GM23338 (cell line): ENCODE measurements at regions not wholly inside any gene's neighbourhood (a gene's known extent, or its start where the extent isn't known, plus 50 kb on each side); places are given as distances from the start of the nearest gene placed in this dataset.

Experiments used
- ATAC-seq: fragments of 200-7000 bp; cut with Tn5 transposase; 3 replicates; pipeline ENCODE4 v1.9.1; 2020
- DNase-seq: peaks from one replicate; pipeline ENCODE4 v3.0.0-alpha.2; 2015; ENCODE audit warnings: low spot score
- H2AFZ ChIP-seq: fragments of 200-600 bp; sonication (generic); 2 replicates; pipeline ENCODE4 v1.8.0; 2016; ENCODE audit warnings: antibody characterized with exemption, mild to moderate bottlenecking, moderate library complexity
- H3F3A ChIP-seq: fragments of 200-600 bp; sonication (generic); replicated peaks from 2 replicates; pipeline ENCODE4 v1.8.0; 2017; ENCODE audit warnings: antibody characterized with exemption, mixed run types, low read depth
- H3K27ac ChIP-seq: fragments of 200-600 bp; sonication (generic); 2 replicates; pipeline ENCODE4 v1.6.1; 2016; ENCODE audit warnings: low read depth
- H3K27me3 ChIP-seq: fragments of 200-600 bp; sonication (generic); 2 replicates; pipeline ENCODE4 v1.8.0; 2016; ENCODE audit warnings: mild to moderate bottlenecking, mixed run types, moderate library complexity; ENCODE audit not compliant: insufficient read depth
- H3K36me3 ChIP-seq: fragments of 200-600 bp; sonication (generic); 2 replicates; pipeline ENCODE4 v1.8.0; 2016; ENCODE audit warnings: mild to moderate bottlenecking; ENCODE audit not compliant: insufficient read depth
- H3K4me1 ChIP-seq: fragments of 200-600 bp; sonication (generic); 2 replicates; pipeline ENCODE4 v1.8.0; 2016; ENCODE audit warnings: mild to moderate bottlenecking, moderate library complexity; ENCODE audit not compliant: insufficient read depth
- H3K4me2 ChIP-seq: fragments of 200-600 bp; sonication (generic); 2 replicates; pipeline ENCODE4 v1.7.1; 2017; ENCODE audit warnings: mixed run types
- H3K4me3 ChIP-seq: fragments of 200-600 bp; sonication (generic); 2 replicates; pipeline ENCODE4 v1.6.1; 2016; ENCODE audit warnings: mixed run types
- H3K79me2 ChIP-seq: fragments of 200-600 bp; sonication (generic); replicated peaks from 2 replicates; pipeline ENCODE4 v1.8.0; 2017; ENCODE audit warnings: mild to moderate bottlenecking; ENCODE audit not compliant: insufficient read depth
- H3K9me2 ChIP-seq: fragments of 200-600 bp; sonication (generic); 2 replicates; pipeline ENCODE4 v1.8.0; 2017; ENCODE audit not compliant: insufficient read depth
- H4K20me1 ChIP-seq: fragments of 200-600 bp; sonication (generic); replicated peaks from 2 replicates; pipeline ENCODE4 v1.8.0; 2017; ENCODE audit warnings: mild to moderate bottlenecking; ENCODE audit not compliant: insufficient read depth
- H3K27ac Mint-ChIP-seq: 2 replicates; pipeline ENCODE4 v1.8.0; 2020; ENCODE audit warnings: inconsistent platforms, mild to moderate bottlenecking, moderate library complexity, mixed read lengths
- H3K27me3 Mint-ChIP-seq: 3 replicates; pipeline ENCODE4 v1.8.0; 2022; ENCODE audit warnings: low read depth, mild to moderate bottlenecking, moderate library complexity, mixed read lengths, inconsistent platforms; ENCODE audit not compliant: insufficient read depth, poor library complexity
- H3K36me3 Mint-ChIP-seq: 3 replicates; pipeline ENCODE4 v1.8.0; 2021; ENCODE audit warnings: low read depth, mild to moderate bottlenecking, inconsistent platforms, moderate library complexity, mixed read lengths
- H3K4me1 Mint-ChIP-seq: 3 replicates; pipeline ENCODE4 v1.8.0; 2020; ENCODE audit warnings: mild to moderate bottlenecking, inconsistent platforms, mixed read lengths
- H3K4me3 Mint-ChIP-seq: 3 replicates; pipeline ENCODE4 v1.8.0; 2021; ENCODE audit warnings: moderate library complexity, mild to moderate bottlenecking, inconsistent platforms, mixed read lengths
- H3K9me3 Mint-ChIP-seq: 3 replicates; pipeline ENCODE4 v1.8.0; 2020; ENCODE audit warnings: moderate library complexity, mild to moderate bottlenecking, inconsistent platforms, mixed read lengths
- CREB1 ChIP-seq: fragments of 250-450 bp; sonication (Bioruptor Pico); IDR thresholded peaks from 2 replicates; pipeline ENCODE4 v1.5.0; 2020; ENCODE audit warnings: low read depth, mild to moderate bottlenecking, moderate library complexity
- JUNB ChIP-seq: IDR thresholded peaks from one replicate; pipeline ENCODE4 v1.6.1; 2016; ENCODE audit warnings: antibody characterized with exemption; ENCODE audit not compliant: unreplicated experiment
- NANOG ChIP-seq: IDR thresholded peaks from 2 replicates; pipeline ENCODE4 v1.6.1; 2016; ENCODE audit warnings: antibody characterized with exemption, borderline replicate concordance
- POLR2AphosphoS5 ChIP-seq: IDR thresholded peaks from 2 replicates; pipeline ENCODE4 v1.6.1; 2016; ENCODE audit warnings: antibody characterized with exemption, low read depth
- STAT1 ChIP-seq: IDR thresholded peaks from one replicate; pipeline ENCODE4 v1.6.1; 2016; ENCODE audit warnings: antibody characterized with exemption; ENCODE audit not compliant: unreplicated experiment
- ZNF114 ChIP-seq: fragments of 250-450 bp; sonication (Bioruptor Pico); IDR thresholded peaks from 2 replicates; pipeline ENCODE4 v1.5.0; 2020; ENCODE audit warnings: mild to moderate bottlenecking, moderate library complexity
- ZNF331 ChIP-seq: fragments of 250-450 bp; sonication (Bioruptor Pico); IDR thresholded peaks from 2 replicates; pipeline ENCODE4 v1.5.0; 2020; ENCODE audit warnings: low read depth, mild to moderate bottlenecking, moderate library complexity
- TF ChIP-seq, protein P1 (sequence below): IDR thresholded peaks from one replicate; pipeline ENCODE4 v1.6.1; 2018; ENCODE audit warnings: antibody characterized with exemption; ENCODE audit not compliant: unreplicated experiment

- Histone ChIP-seq H3K27ac (no peak overlapping the region), H3K4me3 (no peak overlapping the region), H3K4me2 (no peak overlapping the region), H3K9me2 (peaks cover 11% of the 10 kb centered on the region; the same call in 1 of the 2 replicates), H4K20me1 (no peaks in the 10 kb centered on the region), H3K4me1 (no peaks in the 10 kb centered on the region), H3F3A (no peaks in the 10 kb centered on the region), H2AFZ (no peak overlapping the region), H3K27me3 (no peaks in the 10 kb centered on the region), H3K36me3 (no peaks in the 10 kb centered on the region), H3K79me2 (no peaks in the 10 kb centered on the region)
- Mint-ChIP-seq H3K4me1 (peaks cover 2% of the 10 kb centered on the region; the same call in 1 of the 3 replicates), H3K4me3 (no peak overlapping the region), H3K9me3 (no peaks in the 10 kb centered on the region), H3K36me3 (no peaks in the 10 kb centered on the region), H3K27ac (no peak overlapping the region), H3K27me3 (no peaks in the 10 kb centered on the region)
- TF ChIP-seq, protein P1, sequence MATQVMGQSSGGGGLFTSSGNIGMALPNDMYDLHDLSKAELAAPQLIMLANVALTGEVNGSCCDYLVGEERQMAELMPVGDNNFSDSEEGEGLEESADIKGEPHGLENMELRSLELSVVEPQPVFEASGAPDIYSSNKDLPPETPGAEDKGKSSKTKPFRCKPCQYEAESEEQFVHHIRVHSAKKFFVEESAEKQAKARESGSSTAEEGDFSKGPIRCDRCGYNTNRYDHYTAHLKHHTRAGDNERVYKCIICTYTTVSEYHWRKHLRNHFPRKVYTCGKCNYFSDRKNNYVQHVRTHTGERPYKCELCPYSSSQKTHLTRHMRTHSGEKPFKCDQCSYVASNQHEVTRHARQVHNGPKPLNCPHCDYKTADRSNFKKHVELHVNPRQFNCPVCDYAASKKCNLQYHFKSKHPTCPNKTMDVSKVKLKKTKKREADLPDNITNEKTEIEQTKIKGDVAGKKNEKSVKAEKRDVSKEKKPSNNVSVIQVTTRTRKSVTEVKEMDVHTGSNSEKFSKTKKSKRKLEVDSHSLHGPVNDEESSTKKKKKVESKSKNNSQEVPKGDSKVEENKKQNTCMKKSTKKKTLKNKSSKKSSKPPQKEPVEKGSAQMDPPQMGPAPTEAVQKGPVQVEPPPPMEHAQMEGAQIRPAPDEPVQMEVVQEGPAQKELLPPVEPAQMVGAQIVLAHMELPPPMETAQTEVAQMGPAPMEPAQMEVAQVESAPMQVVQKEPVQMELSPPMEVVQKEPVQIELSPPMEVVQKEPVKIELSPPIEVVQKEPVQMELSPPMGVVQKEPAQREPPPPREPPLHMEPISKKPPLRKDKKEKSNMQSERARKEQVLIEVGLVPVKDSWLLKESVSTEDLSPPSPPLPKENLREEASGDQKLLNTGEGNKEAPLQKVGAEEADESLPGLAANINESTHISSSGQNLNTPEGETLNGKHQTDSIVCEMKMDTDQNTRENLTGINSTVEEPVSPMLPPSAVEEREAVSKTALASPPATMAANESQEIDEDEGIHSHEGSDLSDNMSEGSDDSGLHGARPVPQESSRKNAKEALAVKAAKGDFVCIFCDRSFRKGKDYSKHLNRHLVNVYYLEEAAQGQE = no peak
- no peak for TF ChIP-seq ZNF114
- TF ChIP-seq POLR2AphosphoS5 = no peak
- TF ChIP-seq ZNF331 (CRISPR knock-in tag) = no peak
- TF ChIP-seq JUNB = no peak
- TF ChIP-seq CREB1 (CRISPR knock-in tag) = no peak
- no peak for TF ChIP-seq NANOG
- ATAC-seq (no peak), DNase-seq (no peak)
Observed at GRCh38 chr21:14879458-14879857, 185.3 kb downstream of the NRIP1 start.

DNA sequence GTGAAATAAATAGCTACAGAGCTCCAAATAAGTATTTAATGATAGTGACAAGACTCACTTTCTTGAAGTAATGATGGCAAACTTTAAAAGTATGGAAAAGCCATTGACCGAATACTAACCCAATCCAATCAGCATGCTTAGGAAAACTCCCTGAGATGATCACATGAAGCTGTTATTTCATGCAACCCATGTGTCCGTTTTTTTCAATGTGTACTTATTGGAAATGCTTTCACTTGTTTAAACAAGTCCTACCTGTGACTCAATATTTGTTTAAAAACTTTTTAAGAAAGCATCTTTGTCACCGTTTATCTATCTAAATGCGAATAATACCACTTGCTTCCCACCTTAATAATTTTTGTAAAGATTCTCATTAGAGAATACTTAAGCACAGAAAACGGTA is 185.8 kb downstream of the NRIP1 start:
- H3K27me3 ChIP-seq = no peaks in the 10 kb centered on the region
- H3K27ac ChIP-seq = no peak overlapping the region
- no peak for TF ChIP-seq ZNF331 (CRISPR knock-in tag)
- Mint-ChIP-seq H3K9me3 (no peaks in the 10 kb centered on the region), H3K36me3 (no peaks in the 10 kb centered on the region), H3K4me1 (peaks cover 2% of the 10 kb centered on the region; the same call in 1 of the 3 replicates), H3K27ac (no peak overlapping the region), H3K4me3 (no peak overlapping the region), H3K27me3 (no peaks in the 10 kb centered on the region)
- no peaks in the 10 kb centered on the region for H3F3A ChIP-seq
- H3K4me3 ChIP-seq = no peak overlapping the region
- no peaks in the 10 kb centered on the region for H3K36me3 ChIP-seq
- no peak overlapping the region for H3K4me2 ChIP-seq
- H3K9me2 ChIP-seq = peaks cover 9% of the 10 kb centered on the region; the same call in 1 of the 2 replicates
- no peaks in the 10 kb centered on the region for H4K20me1 ChIP-seq
- no peaks in the 10 kb centered on the region for H3K4me1 ChIP-seq
- DNase-seq (no peak), ATAC-seq (no peak)
- no peak overlapping the region for H2AFZ ChIP-seq
- no peaks in the 10 kb centered on the region for H3K79me2 ChIP-seq

- Mint-ChIP-seq H3K27me3 (no peaks in the 10 kb centered on the region), H3K27ac (no peak overlapping the region), H3K9me3 (no peaks in the 10 kb centered on the region), H3K36me3 (no peaks in the 10 kb centered on the region), H3K4me3 (no peak overlapping the region), H3K4me1 (peaks cover 2% of the 10 kb centered on the region; the same call in 1 of the 3 replicates)
- Histone ChIP-seq H3K36me3 (no peaks in the 10 kb centered on the region), H3K4me2 (no peak overlapping the region), H3K79me2 (no peaks in the 10 kb centered on the region), H3K27me3 (no peaks in the 10 kb centered on the region), H3K9me2 (no peaks in the 10 kb centered on the region), H3K4me1 (no peaks in the 10 kb centered on the region), H3K27ac (no peak overlapping the region), H3K4me3 (no peak overlapping the region), H4K20me1 (no peaks in the 10 kb centered on the region), H2AFZ (no peak overlapping the region), H3F3A (no peaks in the 10 kb centered on the region)
- DNase-seq (no peak), ATAC-seq (no peak)
- TF ChIP-seq ZNF331 (CRISPR knock-in tag) = no peak
- no peak for TF ChIP-seq ZNF114
- TF ChIP-seq STAT1 = no peak
- no peak for TF ChIP-seq POLR2AphosphoS5
Observed at GRCh38 chr21:14877581-14878228, 187.1 kb downstream of the NRIP1 start.
